ENCODE measurements at regions not wholly inside any gene's neighbourhood (a gene's known extent, or its start where the extent isn't known, plus 50 kb on each side); places are given as distances from the start of the nearest gene placed in this dataset.

DNA sequence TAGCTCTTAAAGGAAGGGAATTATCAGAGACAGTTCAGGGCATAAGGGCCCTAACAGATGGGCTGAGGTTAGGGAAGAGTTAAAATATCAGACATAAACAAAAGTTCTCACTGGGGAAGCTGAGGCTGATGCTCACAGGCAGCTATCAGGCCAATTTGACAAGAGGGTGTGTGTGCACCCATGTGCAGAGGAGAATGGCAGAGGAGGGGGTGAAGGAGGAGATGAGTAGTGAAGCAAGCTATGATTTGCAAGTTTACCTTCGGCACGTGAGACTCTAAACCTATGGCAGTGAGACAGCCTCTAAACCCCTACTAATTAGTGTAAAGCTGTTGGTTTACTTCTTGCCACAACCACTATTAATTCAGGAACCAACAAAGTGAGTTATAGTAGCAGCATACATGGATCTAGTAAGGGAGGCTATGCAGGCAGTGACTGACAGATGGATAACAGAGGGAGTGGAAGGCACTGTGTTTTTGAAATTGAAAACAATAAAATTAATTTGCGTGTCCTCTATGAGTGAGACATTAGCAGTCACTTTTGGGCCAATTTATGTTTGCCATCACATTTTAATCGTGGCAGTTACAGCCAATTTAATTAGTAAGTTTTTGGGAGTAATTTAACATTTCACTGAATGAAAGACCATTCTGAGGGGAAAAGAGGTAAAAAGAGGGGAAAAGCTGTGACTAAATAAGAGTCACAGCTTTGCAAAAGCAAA is 99.6 kb upstream of the HTR2A start:
- no peak for DNase-seq
- Histone ChIP-seq H3K36me3 (ENCODE audit: low read depth, missing control alignments) (no peaks in the 10 kb centered on the region), H3K27ac (no peak overlapping the region)

DNA sequence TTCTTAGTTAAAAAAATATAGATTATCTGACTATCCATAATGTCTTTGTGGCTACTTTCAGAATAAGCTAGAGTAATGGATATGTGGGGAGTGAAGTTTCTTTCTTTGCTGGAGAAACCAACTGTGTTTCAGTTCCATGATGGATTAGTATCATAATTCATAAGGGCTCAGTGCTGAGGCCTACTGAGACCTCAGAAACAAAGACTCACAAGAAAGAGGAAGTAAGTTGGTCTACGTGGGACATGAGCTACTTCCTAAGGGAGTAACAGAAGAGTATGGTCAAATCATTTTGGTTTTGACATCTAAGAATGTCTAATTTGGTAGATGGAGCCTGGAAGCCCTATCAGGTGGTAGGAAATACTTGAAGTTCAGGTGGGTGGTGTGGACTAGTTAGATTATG is 99.0 kb upstream of the HTR2A start:
- no peaks in the 10 kb centered on the region for H3K36me3 ChIP-seq (ENCODE audit: low read depth, missing control alignments)
- no peaks in the 10 kb centered on the region for H3K27me3 ChIP-seq
- no peak overlapping the region for H3K27ac ChIP-seq
- no peak overlapping the region for H3K4me3 ChIP-seq
- intact Hi-C loops (cut with DNase I; ENCODE audit: low total_unique reads): no loop called here
- DNase-seq: no peak
- no peaks in the 10 kb centered on the region for H3K9me3 ChIP-seq
- no peaks in the 10 kb centered on the region for H3K4me1 ChIP-seq
- 67 to 72% methylated on average over 1 of the region's 1 CpG for WGBS, 2 donors
- TF ChIP-seq, protein P1, sequence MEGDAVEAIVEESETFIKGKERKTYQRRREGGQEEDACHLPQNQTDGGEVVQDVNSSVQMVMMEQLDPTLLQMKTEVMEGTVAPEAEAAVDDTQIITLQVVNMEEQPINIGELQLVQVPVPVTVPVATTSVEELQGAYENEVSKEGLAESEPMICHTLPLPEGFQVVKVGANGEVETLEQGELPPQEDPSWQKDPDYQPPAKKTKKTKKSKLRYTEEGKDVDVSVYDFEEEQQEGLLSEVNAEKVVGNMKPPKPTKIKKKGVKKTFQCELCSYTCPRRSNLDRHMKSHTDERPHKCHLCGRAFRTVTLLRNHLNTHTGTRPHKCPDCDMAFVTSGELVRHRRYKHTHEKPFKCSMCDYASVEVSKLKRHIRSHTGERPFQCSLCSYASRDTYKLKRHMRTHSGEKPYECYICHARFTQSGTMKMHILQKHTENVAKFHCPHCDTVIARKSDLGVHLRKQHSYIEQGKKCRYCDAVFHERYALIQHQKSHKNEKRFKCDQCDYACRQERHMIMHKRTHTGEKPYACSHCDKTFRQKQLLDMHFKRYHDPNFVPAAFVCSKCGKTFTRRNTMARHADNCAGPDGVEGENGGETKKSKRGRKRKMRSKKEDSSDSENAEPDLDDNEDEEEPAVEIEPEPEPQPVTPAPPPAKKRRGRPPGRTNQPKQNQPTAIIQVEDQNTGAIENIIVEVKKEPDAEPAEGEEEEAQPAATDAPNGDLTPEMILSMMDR (IDR thresholded peaks at IDR 0.05): no peak
- TF ChIP-seq POLR2A (IDR thresholded peaks at IDR 0.05): no peak

More for the DNA sequence above, 99.6 kb upstream of the HTR2A start:
- intact Hi-C loops (cut with DNase I; ENCODE audit: low total_unique reads): no loop called here
- Histone ChIP-seq H3K4me1 (no peaks in the 10 kb centered on the region), H3K9me3 (no peaks in the 10 kb centered on the region), H3K4me3 (no peak overlapping the region), H3K27me3 (no peaks in the 10 kb centered on the region)
- WGBS, 2 donors: 81 to 82% methylated on average over 4 of the region's 4 CpGs
- TF ChIP-seq POLR2A (IDR thresholded peaks at IDR 0.05): no peak
- TF ChIP-seq, protein P1 (IDR thresholded peaks at IDR 0.05): no peak

DNA sequence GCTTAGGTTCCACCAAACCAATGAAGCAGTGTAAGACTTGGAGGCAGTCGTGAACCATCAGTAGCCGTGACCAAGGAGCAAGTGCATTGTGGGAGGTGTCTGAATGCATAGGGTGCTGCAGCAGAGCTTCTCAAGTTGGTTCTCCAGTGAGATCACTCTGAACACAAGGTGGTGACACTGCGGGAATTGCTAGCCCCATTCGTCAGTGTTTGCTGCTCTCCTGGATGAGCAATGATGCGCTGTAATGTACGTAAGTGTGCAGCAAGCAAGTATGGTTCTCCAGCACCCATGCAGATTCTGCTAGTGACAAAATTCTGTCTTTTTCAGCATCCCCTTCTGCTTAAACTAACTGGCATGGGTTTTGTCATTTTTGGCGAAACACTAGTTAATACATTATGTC is 97.6 kb upstream of the HTR2A start:
- intact Hi-C loops (cut with DNase I; ENCODE audit: low total_unique reads): no loop called here

DNA sequence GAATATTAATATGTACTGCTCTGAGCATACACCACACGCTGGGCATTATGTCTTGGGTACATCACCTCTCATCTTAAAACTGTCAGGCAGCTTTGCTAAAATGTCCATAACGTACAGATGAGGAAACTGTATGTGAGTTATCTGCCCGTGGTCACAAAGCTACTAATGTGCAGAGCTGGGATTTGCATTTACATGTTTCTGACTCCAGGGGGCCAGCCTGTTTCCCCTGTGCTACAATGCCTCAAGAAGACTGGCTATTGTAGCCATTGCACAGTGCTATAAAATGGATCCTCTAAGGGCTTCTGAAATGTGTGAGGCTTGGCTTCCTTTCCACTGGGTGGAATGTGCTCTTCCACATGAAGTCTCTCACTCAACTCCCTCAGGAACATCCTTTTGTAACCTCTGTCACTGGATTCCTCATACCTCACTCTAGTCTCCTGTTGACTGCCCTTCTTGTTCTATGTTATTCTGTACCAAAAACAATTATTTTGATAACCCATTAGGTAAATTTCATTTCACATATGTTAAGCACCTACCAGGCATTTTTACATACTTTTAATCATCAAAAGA is 95.6 kb upstream of the HTR2A start:
- intact Hi-C loops (cut with DNase I; ENCODE audit: low total_unique reads): no loop called here
- 82 to 84% methylated on average over 3 of the region's 3 CpGs for WGBS, 2 donors
- Histone ChIP-seq H3K4me3 (no peak overlapping the region), H3K9me3 (no peaks in the 10 kb centered on the region), H3K4me1 (no peaks in the 10 kb centered on the region), H3K36me3 (ENCODE audit: low read depth, missing control alignments) (no peaks in the 10 kb centered on the region), H3K27ac (no peak overlapping the region), H3K27me3 (no peaks in the 10 kb centered on the region)
- TF ChIP-seq, protein P1 (IDR thresholded peaks at IDR 0.05): peak in 2 of 3 experiments; percentile 5 to 18
- TF ChIP-seq POLR2A (IDR thresholded peaks at IDR 0.05): no peak
- peak; percentile 33 for DNase-seq

More for the DNA sequence above, 97.6 kb upstream of the HTR2A start:
- no peak overlapping the region for H3K27ac ChIP-seq
- TF ChIP-seq, protein P1 (IDR thresholded peaks at IDR 0.05): no peak
- no peaks in the 10 kb centered on the region for H3K4me1 ChIP-seq
- 90 to 95% methylated on average over 7 of the region's 7 CpGs for WGBS, 2 donors
- no peak for DNase-seq
- no peaks in the 10 kb centered on the region for H3K36me3 ChIP-seq (ENCODE audit: low read depth, missing control alignments)
- H3K9me3 ChIP-seq: no peaks in the 10 kb centered on the region
- H3K4me3 ChIP-seq: no peak overlapping the region
- no peaks in the 10 kb centered on the region for H3K27me3 ChIP-seq

DNA sequence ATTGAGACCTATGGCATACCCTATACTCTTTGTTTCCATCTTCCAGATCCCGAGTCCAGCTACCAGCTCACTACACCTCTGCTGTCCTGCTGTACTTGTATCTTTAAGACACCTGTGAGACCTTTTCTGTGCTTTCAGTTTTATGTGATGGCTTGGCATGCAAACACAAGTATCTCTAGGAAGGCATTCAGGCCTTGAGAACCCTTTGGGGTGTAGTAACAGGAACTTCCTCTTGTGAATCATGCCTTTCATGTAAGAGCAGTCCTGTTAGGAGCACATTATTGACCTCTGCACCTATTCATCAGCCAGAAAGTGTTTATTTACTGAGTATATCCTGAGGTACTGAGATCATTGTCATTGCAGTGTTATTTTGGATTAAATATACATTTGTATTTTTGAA is 87.0 kb upstream of the HTR2A start:
- H3K4me1 ChIP-seq: no peaks in the 10 kb centered on the region
- H3K27me3 ChIP-seq: no peaks in the 10 kb centered on the region
- H3K27ac ChIP-seq: no peak overlapping the region
- H3K9me3 ChIP-seq: no peaks in the 10 kb centered on the region
- TF ChIP-seq, protein P1 (IDR thresholded peaks at IDR 0.05): no peak
- no peak for TF ChIP-seq POLR2A (IDR thresholded peaks at IDR 0.05)
- no peaks in the 10 kb centered on the region for H3K36me3 ChIP-seq (ENCODE audit: low read depth, missing control alignments)
- no peak for DNase-seq
- intact Hi-C loops (cut with DNase I; ENCODE audit: low total_unique reads): no loop called here
- WGBS, 2 donors: 75 to 90% methylated on average over 1 of the region's 1 CpG
- no peak overlapping the region for H3K4me3 ChIP-seq
